K562 (cell line): ENCODE measurements at regions not wholly inside any gene's neighbourhood (a gene's known extent, or its start where the extent isn't known, plus 50 kb on each side); places are given as distances from the start of the nearest gene placed in this dataset.

Source experiments
- AFF1 ChIP-seq, 2 experiments: fragments of 450-650 bp; IDR thresholded peaks; 2 replicates each; pipeline ENCODE4 v1.6.1; 2018; ENCODE audit warnings: mild to moderate bottlenecking in 2 of 2, low read depth in 1 of 2; ENCODE audit not compliant: partially characterized antibody in 2 of 2
- AFF4 ChIP-seq: sonication (generic); formaldehyde crosslinking; IDR thresholded peaks from 2 replicates; pipeline ENCODE4 v1.8.0; 2023; ENCODE audit warnings: mild to moderate bottlenecking, missing genetic modification reagents
- CTCF ChIP-seq, 3 experiments: IDR thresholded peaks in 2 of 3; conservative IDR thresholded peaks in 1 of 3; 2 replicates each; pipeline ENCODE4 v1.5.1; 2011 to 2012; ENCODE audit warnings: low read length in 3 of 3, mild to moderate bottlenecking in 3 of 3, control low read depth in 2 of 3, improper control_type of control experiment in 1 of 3, inconsistent platforms in 1 of 3, low read depth in 1 of 3, mixed read lengths in 1 of 3, moderate library complexity in 1 of 3; ENCODE audit not compliant: insufficient read depth in 2 of 3
- EGR1 ChIP-seq: fragments of 450-650 bp; conservative IDR thresholded peaks from 2 replicates; pipeline ENCODE4 v1.6.1; 2017; ENCODE audit warnings: mild to moderate bottlenecking
- ESRRB ChIP-seq: fragments of 250-450 bp; sonication (Bioruptor Pico); IDR thresholded peaks from 2 replicates; pipeline ENCODE4 v1.5.0; 2020; ENCODE audit warnings: mild to moderate bottlenecking, moderate library complexity, borderline replicate concordance
- ETV6 ChIP-seq, 3 experiments: fragments of 150-350 bp in 1 of 3; sonication (generic) in 1 of 3; formaldehyde crosslinking in 1 of 3; IDR thresholded peaks; 2 replicates each; pipeline versions ENCODE4 v1.6.1 to v1.8.0; 2014 to 2022; ENCODE audit warnings: borderline replicate concordance in 2 of 3, low read depth in 2 of 3, antibody characterized with exemption in 1 of 3, low read length in 1 of 3, mild to moderate bottlenecking in 1 of 3, missing genetic modification reagents in 1 of 3
- HNRNPLL ChIP-seq: fragments of 200-400 bp; formaldehyde crosslinking; IDR thresholded peaks from 2 replicates; pipeline ENCODE4 v1.6.1; 2017; ENCODE audit warnings: low read length, low read depth, mild to moderate bottlenecking; ENCODE audit not compliant: poor library complexity, severe bottlenecking
- MED1 ChIP-seq: sonication (generic); formaldehyde crosslinking; IDR thresholded peaks from 2 replicates; pipeline ENCODE4 v1.8.1; 2023; ENCODE audit warnings: missing genetic modification reagents, borderline replicate concordance
- PREB ChIP-seq: sonication (generic); formaldehyde crosslinking; IDR thresholded peaks from 2 replicates; pipeline ENCODE4 v1.8.1; 2023; ENCODE audit warnings: mild to moderate bottlenecking, missing genetic modification reagents
- TARDBP ChIP-seq: fragments of 450-650 bp; IDR thresholded peaks from 2 replicates; pipeline ENCODE4 v1.6.1; 2016
- YY1 ChIP-seq, 3 experiments: IDR thresholded peaks; 2 replicates each; pipeline ENCODE4 v1.6.1; 2011; ENCODE audit warnings: low read length in 2 of 3, mild to moderate bottlenecking in 2 of 3, moderate library complexity in 2 of 3, borderline replicate concordance in 1 of 3, control low read depth in 1 of 3, low read depth in 1 of 3; ENCODE audit not compliant: insufficient read depth in 3 of 3, insufficient replicate concordance in 2 of 3, control insufficient read depth in 1 of 3, insufficient read length in 1 of 3; ENCODE audit errors: extremely low read depth in 1 of 3

DNA sequence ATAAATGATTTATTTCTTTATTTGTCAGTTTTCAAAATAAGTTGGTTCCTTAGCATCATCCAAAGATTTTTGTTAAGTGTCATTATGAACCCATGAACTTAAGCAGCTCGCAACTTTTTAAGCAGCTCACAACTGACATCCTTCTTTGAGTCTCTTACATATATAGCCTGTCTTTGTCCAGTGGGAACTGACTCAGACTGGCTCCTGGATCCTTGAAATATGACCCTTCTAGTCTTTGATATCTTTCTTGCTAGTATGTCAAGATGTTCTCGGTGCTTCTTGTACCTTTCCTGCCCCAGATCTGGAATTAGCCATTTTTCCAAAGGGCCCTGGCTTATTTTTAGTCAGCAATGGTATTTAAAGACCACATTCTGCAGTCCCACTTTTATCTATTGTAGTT, 53.9 kb upstream of the ARID5B start:
- TF ChIP-seq YY1 (IDR thresholded peaks at IDR 0.05; ENCODE audit: borderline replicate concordance in 1 of 3, control insufficient read depth in 1 of 3, extremely low read depth in 1 of 3, insufficient read depth in 3 of 3, insufficient read length in 1 of 3, insufficient replicate concordance in 2 of 3, low read depth in 1 of 3, low read length in 2 of 3) (no peak), ETV6 (IDR thresholded peaks at IDR 0.05; ENCODE audit: borderline replicate concordance in 1 of 2, low read depth in 2 of 2, low read length in 1 of 2) (no peak), ETV6 (CRISPR knock-in tag; IDR thresholded peaks at IDR 0.05; ENCODE audit: borderline replicate concordance) (no peak), AFF4 (no peak), CTCF (IDR thresholded peaks at IDR 0.05 in 2 of 3, conservative IDR thresholded peaks at IDR 0.05 in 1 of 3; ENCODE audit: insufficient read depth in 2 of 3, low read depth in 1 of 3, low read length in 3 of 3) (no peak), MED1 (CRISPR knock-in tag) (no peak), ESRRB (no peak), HNRNPLL (no peak), EGR1 (no peak), AFF1 (IDR thresholded peaks at IDR 0.05; ENCODE audit: low read depth in 1 of 2, partially characterized antibody in 2 of 2) (no peak), TARDBP (no peak), PREB (CRISPR knock-in tag) (no peak)
